Loucy (cell line): ENCODE measurements at regions not wholly inside any gene's neighbourhood (a gene's known extent, or its start where the extent isn't known, plus 50 kb on each side); places are given as distances from the start of the nearest gene placed in this dataset.

ENCODE experiments used
- H2AFZ ChIP-seq: fragments of 200-600 bp; sonication (generic); 2 replicates; pipeline ENCODE4 v1.6.0; 2016; ENCODE audit warnings: antibody characterized with exemption, mild to moderate bottlenecking, low read length, moderate library complexity
- H3F3A ChIP-seq: fragments of 200-600 bp; 2 replicates; pipeline ENCODE4 v1.6.0; 2016; ENCODE audit warnings: antibody characterized with exemption, low read depth, mild to moderate bottlenecking
- H3K27me3 ChIP-seq: fragments of 200-600 bp; sonication (generic); 2 replicates; pipeline ENCODE4 v1.6.1; 2014; ENCODE audit warnings: low read length, mild to moderate bottlenecking; ENCODE audit not compliant: insufficient read depth, poor library complexity, severe bottlenecking
- H3K36me3 ChIP-seq: fragments of 200-600 bp; sonication (generic); 2 replicates; pipeline ENCODE4 v1.6.1; 2016; ENCODE audit warnings: low read length; ENCODE audit not compliant: insufficient read depth
- H3K4me1 ChIP-seq: fragments of 200-600 bp; sonication (generic); 2 replicates; pipeline ENCODE4 v1.5.1; 2014; ENCODE audit warnings: low read length, mild to moderate bottlenecking; ENCODE audit not compliant: insufficient read depth, poor library complexity, severe bottlenecking
- H3K4me2 ChIP-seq: fragments of 200-600 bp; sonication (generic); 2 replicates; pipeline ENCODE4 v1.6.0; 2014; ENCODE audit warnings: antibody characterized with exemption, low read length, low read depth, mild to moderate bottlenecking; ENCODE audit not compliant: poor library complexity, severe bottlenecking
- H3K4me3 ChIP-seq: fragments of 200-600 bp; sonication (generic); 2 replicates; pipeline ENCODE4 v1.5.1; 2014; ENCODE audit warnings: low read length, mild to moderate bottlenecking, mixed read lengths; ENCODE audit not compliant: poor library complexity, severe bottlenecking
- H3K79me2 ChIP-seq: fragments of 200-600 bp; sonication (generic); 2 replicates; pipeline ENCODE4 v1.6.1; 2014; ENCODE audit warnings: low read length; ENCODE audit not compliant: insufficient read depth
- H3K9ac ChIP-seq: fragments of 200-600 bp; sonication (generic); 2 replicates; pipeline ENCODE4 v1.6.0; 2014; ENCODE audit warnings: mild to moderate bottlenecking, low read depth, low read length, moderate library complexity; ENCODE audit not compliant: poor library complexity, severe bottlenecking
- H3K9me2 ChIP-seq: fragments of 200-600 bp; sonication (generic); replicated peaks from 2 replicates; pipeline ENCODE4 v1.6.1; 2016; ENCODE audit warnings: low read depth, low read length, mixed read lengths
- H3K9me3 ChIP-seq: fragments of 200-600 bp; sonication (generic); 2 replicates; pipeline ENCODE4 v1.6.1; 2014; ENCODE audit warnings: mild to moderate bottlenecking, antibody characterized with exemption, low read length, low read depth; ENCODE audit not compliant: insufficient read depth
- H4K20me1 ChIP-seq: fragments of 200-600 bp; sonication (generic); 2 replicates; pipeline ENCODE4 v1.6.0; 2014; ENCODE audit warnings: antibody characterized with exemption, low read length, mild to moderate bottlenecking; ENCODE audit not compliant: insufficient read depth, poor library complexity, severe bottlenecking
- CTCF ChIP-seq: fragments of 200-600 bp; sonication (generic); conservative IDR thresholded peaks from 2 replicates; pipeline ENCODE4 v1.5.1; 2014; ENCODE audit warnings: mild to moderate bottlenecking, antibody characterized with exemption, low read length
- EZH2phosphoT487 ChIP-seq: fragments of 200-600 bp; IDR thresholded peaks from 2 replicates; pipeline ENCODE4 v1.6.1; 2018; ENCODE audit warnings: antibody characterized with exemption, mild to moderate bottlenecking, moderate library complexity, borderline replicate concordance

GRCh38 chr7:3194501-3195141 lies 106.4 kb upstream of the SDK1 start:
- no peak; the same call in 1 of the 2 replicates for TF ChIP-seq CTCF
- TF ChIP-seq EZH2phosphoT487, result no peak

GRCh38 chr7:3195160-3195559 lies 105.9 kb upstream of the SDK1 start:
- H3K9me3 ChIP-seq, result no peaks in the 10 kb centered on the region
- no peaks in the 10 kb centered on the region for H4K20me1 ChIP-seq
- no peaks in the 10 kb centered on the region for H3K79me2 ChIP-seq
- no peaks in the 10 kb centered on the region for H3K36me3 ChIP-seq
- no peaks in the 10 kb centered on the region for H3K27me3 ChIP-seq
- no peak overlapping the region for H2AFZ ChIP-seq
- H3K4me3 ChIP-seq, result no peak overlapping the region
- no peaks in the 10 kb centered on the region for H3F3A ChIP-seq
- H3K9me2 ChIP-seq, result no peaks in the 10 kb centered on the region
- no peaks in the 10 kb centered on the region for H3K4me1 ChIP-seq
- TF ChIP-seq EZH2phosphoT487, result no peak
- no peak for TF ChIP-seq CTCF
- no peak overlapping the region for H3K4me2 ChIP-seq
- H3K9ac ChIP-seq, result no peak overlapping the region

More at GRCh38 chr7:3194501-3195141, 106.4 kb upstream of the SDK1 start:
- no peaks in the 10 kb centered on the region for H3K36me3 ChIP-seq
- no peak overlapping the region for H2AFZ ChIP-seq
- H3K4me1 ChIP-seq, result no peaks in the 10 kb centered on the region
- H4K20me1 ChIP-seq, result no peaks in the 10 kb centered on the region
- H3K79me2 ChIP-seq, result no peaks in the 10 kb centered on the region
- no peaks in the 10 kb centered on the region for H3K9me3 ChIP-seq
- no peak overlapping the region for H3K4me2 ChIP-seq
- no peak overlapping the region for H3K4me3 ChIP-seq
- H3K9me2 ChIP-seq, result no peaks in the 10 kb centered on the region
- H3F3A ChIP-seq, result no peaks in the 10 kb centered on the region
- H3K27me3 ChIP-seq, result no peaks in the 10 kb centered on the region
- H3K9ac ChIP-seq, result no peak overlapping the region

- Histone ChIP-seq H3K27me3 (no peaks in the 10 kb centered on the region), H3K4me1 (no peaks in the 10 kb centered on the region), H2AFZ (no peak overlapping the region), H3F3A (no peaks in the 10 kb centered on the region), H3K79me2 (no peaks in the 10 kb centered on the region), H3K4me3 (no peak overlapping the region), H3K4me2 (no peak overlapping the region), H3K36me3 (no peaks in the 10 kb centered on the region), H3K9me3 (no peaks in the 10 kb centered on the region), H3K9me2 (no peaks in the 10 kb centered on the region), H3K9ac (no peak overlapping the region), H4K20me1 (no peaks in the 10 kb centered on the region)
- no peak for TF ChIP-seq EZH2phosphoT487
- TF ChIP-seq CTCF, result no peak
These were observed 104.2 kb upstream of the SDK1 start for GRCh38 chr7:3196629-3197400.
